ENCODE measurements at regions not wholly inside any gene's neighbourhood (a gene's known extent, or its start where the extent isn't known, plus 50 kb on each side); places are given as distances from the start of the nearest gene placed in this dataset.

DNA sequence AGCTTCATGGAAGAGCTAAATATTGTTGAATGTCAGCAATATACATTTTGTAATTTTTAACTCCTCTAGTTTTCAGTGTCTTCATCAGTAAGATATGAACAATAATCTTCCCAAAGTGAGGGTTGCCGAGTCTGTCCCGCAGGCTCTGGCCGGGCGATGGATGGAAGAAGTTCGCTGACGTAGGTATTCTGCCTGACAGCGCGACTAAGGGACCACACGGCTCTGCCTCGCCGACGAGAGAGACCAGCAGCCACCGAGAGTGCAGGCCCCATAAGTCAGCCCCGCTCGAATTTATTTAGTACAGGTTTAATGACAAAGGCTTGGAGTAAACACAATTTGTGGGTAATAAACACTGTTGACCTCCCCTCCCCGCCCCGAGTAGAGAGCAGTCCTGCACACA, 427.4 kb upstream of the NECTIN3 start:
- TF ChIP-seq EZH2 (IDR thresholded peaks at IDR 0.05; ENCODE audit: borderline replicate concordance, insufficient read depth, low read length, poor library complexity, severe bottlenecking) (no peak), CTCF (IDR thresholded peaks at IDR 0.05; ENCODE audit: poor library complexity, severe bottlenecking) (no peak), POLR2AphosphoS5 (IDR thresholded peaks at IDR 0.05) (no peak), EP300 (conservative IDR thresholded peaks at IDR 0.05; ENCODE audit: poor library complexity, severe bottlenecking) (no peak), TAF1 (IDR thresholded peaks at IDR 0.05; ENCODE audit: low read depth) (no peak), MXI1 (conservative IDR thresholded peaks at IDR 0.05; ENCODE audit: poor library complexity, severe bottlenecking) (no peak), RAD21 (conservative IDR thresholded peaks at IDR 0.05) (no peak), SMC3 (conservative IDR thresholded peaks at IDR 0.05; ENCODE audit: poor library complexity) (no peak)
- TF ChIP-seq, protein P1, sequence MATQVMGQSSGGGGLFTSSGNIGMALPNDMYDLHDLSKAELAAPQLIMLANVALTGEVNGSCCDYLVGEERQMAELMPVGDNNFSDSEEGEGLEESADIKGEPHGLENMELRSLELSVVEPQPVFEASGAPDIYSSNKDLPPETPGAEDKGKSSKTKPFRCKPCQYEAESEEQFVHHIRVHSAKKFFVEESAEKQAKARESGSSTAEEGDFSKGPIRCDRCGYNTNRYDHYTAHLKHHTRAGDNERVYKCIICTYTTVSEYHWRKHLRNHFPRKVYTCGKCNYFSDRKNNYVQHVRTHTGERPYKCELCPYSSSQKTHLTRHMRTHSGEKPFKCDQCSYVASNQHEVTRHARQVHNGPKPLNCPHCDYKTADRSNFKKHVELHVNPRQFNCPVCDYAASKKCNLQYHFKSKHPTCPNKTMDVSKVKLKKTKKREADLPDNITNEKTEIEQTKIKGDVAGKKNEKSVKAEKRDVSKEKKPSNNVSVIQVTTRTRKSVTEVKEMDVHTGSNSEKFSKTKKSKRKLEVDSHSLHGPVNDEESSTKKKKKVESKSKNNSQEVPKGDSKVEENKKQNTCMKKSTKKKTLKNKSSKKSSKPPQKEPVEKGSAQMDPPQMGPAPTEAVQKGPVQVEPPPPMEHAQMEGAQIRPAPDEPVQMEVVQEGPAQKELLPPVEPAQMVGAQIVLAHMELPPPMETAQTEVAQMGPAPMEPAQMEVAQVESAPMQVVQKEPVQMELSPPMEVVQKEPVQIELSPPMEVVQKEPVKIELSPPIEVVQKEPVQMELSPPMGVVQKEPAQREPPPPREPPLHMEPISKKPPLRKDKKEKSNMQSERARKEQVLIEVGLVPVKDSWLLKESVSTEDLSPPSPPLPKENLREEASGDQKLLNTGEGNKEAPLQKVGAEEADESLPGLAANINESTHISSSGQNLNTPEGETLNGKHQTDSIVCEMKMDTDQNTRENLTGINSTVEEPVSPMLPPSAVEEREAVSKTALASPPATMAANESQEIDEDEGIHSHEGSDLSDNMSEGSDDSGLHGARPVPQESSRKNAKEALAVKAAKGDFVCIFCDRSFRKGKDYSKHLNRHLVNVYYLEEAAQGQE (IDR thresholded peaks at IDR 0.05; ENCODE audit: borderline replicate concordance), result no peak
